ENCODE measurements at regions not wholly inside any gene's neighbourhood (a gene's known extent, or its start where the extent isn't known, plus 50 kb on each side); places are given as distances from the start of the nearest gene placed in this dataset.

DNA sequence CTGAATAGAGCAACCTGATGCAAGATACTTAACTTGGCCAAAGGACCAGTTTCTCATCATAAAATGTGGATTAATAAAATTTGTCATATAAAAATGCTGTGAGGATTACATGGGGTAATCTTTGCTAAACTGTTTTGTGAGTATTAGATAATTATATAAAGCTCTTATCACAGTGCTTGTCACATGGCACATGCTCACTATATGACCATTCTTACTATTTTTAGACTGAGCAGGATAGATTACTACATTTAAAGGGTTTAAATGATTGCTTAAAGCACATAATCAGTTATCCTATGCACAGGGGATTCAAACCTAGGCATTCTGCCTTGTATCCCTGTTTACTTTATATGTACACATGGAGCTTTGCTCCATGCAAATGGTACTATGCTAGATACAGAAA is 82.9 kb upstream of the COL24A1 start (continued):
- no peak for TF ChIP-seq BCL11A (IDR thresholded peaks at IDR 0.05; ENCODE audit: low read depth, low read length)
- TF ChIP-seq ESRRA (IDR thresholded peaks at IDR 0.05; ENCODE audit: low read length): no peak

DNA sequence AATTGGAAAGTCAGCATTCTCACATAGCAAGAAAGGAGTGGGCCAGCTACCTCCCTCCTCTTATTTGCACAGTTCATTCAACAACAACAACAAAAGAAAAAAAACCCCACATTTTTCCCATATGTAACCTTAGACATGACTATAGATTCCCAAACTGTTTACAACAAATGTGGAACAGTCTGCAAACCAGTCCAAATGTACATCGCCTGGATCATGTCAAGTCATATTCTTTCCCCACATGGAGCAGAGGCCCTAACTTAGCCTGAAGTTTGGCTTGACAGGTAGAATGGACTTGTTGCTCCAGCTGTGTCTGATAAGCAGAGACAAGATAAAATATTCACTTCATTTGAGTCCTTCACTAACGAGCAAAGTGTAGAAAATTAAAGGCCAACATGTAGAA is 81.7 kb upstream of the COL24A1 start:
- in situ Hi-C loops (cut with MboI): no loop called here
- FAIRE-seq (no peak), ATAC-seq (no peak), DNase-seq (ENCODE audit: low read depth, low spot score) (no peak)
- Histone ChIP-seq H3K79me2 (ENCODE audit: control insufficient read depth, insufficient read depth, low read length) (no peaks in the 10 kb centered on the region), H3K4me2 (ENCODE audit: control insufficient read depth, insufficient read depth) (no peak overlapping the region), H3K4me3 (no peak overlapping the region), H3K4me1 (ENCODE audit: control insufficient read depth, insufficient read depth, low read length) (no peaks in the 10 kb centered on the region), H3K36me3 (ENCODE audit: control insufficient read depth in 2 of 2, insufficient read depth in 2 of 2, low read length in 1 of 2) (no peaks in the 10 kb centered on the region), H3K9ac (ENCODE audit: control insufficient read depth, insufficient read depth, low read length) (no peak overlapping the region), H4K20me1 (ENCODE audit: control insufficient read depth, insufficient read depth) (no peaks in the 10 kb centered on the region), H3K27me3 (replicated peaks in 1 of 2; ENCODE audit: control insufficient read depth in 2 of 2, insufficient read depth in 2 of 2, low read length in 1 of 2) (no peaks in the 10 kb centered on the region), H2AFZ (ENCODE audit: control insufficient read depth, low read depth, low read length) (no peak overlapping the region), H3K27ac (ENCODE audit: control insufficient read depth, insufficient read depth) (no peak overlapping the region), H3K9me3 (replicated peaks; ENCODE audit: control insufficient read depth, insufficient read depth, low read length) (no peaks in the 10 kb centered on the region)
- 41% methylated on average over 2 of the region's 2 CpGs for WGBS (ENCODE audit: insufficient coverage, insufficient replicate concordance, low lambda C conversion rate, missing lambda C conversion rate)
- intact Hi-C loops (cut with micrococcal nuclease; ENCODE audit: unreplicated experiment): no loop called here
- POLR2A ChIA-PET: no interaction called here
- TF ChIP-seq IKZF2 (IDR thresholded peaks at IDR 0.05): no peak
- TF ChIP-seq EP300 (IDR thresholded peaks at IDR 0.05; ENCODE audit: borderline replicate concordance in 1 of 2, control insufficient read depth in 1 of 2, low read depth in 2 of 2, low read length in 2 of 2): no peak
- TF ChIP-seq WRNIP1 (IDR thresholded peaks at IDR 0.05; ENCODE audit: borderline replicate concordance, low read depth, low read length): no peak
- TF ChIP-seq, protein P1, sequence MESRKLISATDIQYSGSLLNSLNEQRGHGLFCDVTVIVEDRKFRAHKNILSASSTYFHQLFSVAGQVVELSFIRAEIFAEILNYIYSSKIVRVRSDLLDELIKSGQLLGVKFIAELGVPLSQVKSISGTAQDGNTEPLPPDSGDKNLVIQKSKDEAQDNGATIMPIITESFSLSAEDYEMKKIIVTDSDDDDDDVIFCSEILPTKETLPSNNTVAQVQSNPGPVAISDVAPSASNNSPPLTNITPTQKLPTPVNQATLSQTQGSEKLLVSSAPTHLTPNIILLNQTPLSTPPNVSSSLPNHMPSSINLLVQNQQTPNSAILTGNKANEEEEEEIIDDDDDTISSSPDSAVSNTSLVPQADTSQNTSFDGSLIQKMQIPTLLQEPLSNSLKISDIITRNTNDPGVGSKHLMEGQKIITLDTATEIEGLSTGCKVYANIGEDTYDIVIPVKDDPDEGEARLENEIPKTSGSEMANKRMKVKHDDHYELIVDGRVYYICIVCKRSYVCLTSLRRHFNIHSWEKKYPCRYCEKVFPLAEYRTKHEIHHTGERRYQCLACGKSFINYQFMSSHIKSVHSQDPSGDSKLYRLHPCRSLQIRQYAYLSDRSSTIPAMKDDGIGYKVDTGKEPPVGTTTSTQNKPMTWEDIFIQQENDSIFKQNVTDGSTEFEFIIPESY (IDR thresholded peaks at IDR 0.05): no peak
- TF ChIP-seq MTA3 (IDR thresholded peaks at IDR 0.05; ENCODE audit: borderline replicate concordance, low read length): no peak
- no peak for TF ChIP-seq CREB1 (IDR thresholded peaks at IDR 0.05; ENCODE audit: low read depth)
- TF ChIP-seq ZNF384 (IDR thresholded peaks at IDR 0.05; ENCODE audit: borderline replicate concordance, low read depth, low read length): no peak
- TF ChIP-seq NRF1 (conservative IDR thresholded peaks at IDR 0.05; ENCODE audit: low read depth, low read length): no peak
- no peak for TF ChIP-seq RELA (IDR thresholded peaks at IDR 0.05; ENCODE audit: borderline replicate concordance, partially characterized antibody)
- no peak for TF ChIP-seq POLR2AphosphoS5 (IDR thresholded peaks at IDR 0.05; ENCODE audit: low read length)
- TF ChIP-seq POLR2AphosphoS2 (IDR thresholded peaks at IDR 0.05; ENCODE audit: low read depth, low read length): no peak
- no peak for TF ChIP-seq FOXM1 (IDR thresholded peaks at IDR 0.05; ENCODE audit: low read depth, low read length)
- TF ChIP-seq, protein P2, sequence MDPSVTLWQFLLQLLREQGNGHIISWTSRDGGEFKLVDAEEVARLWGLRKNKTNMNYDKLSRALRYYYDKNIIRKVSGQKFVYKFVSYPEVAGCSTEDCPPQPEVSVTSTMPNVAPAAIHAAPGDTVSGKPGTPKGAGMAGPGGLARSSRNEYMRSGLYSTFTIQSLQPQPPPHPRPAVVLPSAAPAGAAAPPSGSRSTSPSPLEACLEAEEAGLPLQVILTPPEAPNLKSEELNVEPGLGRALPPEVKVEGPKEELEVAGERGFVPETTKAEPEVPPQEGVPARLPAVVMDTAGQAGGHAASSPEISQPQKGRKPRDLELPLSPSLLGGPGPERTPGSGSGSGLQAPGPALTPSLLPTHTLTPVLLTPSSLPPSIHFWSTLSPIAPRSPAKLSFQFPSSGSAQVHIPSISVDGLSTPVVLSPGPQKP (IDR thresholded peaks at IDR 0.05; ENCODE audit: low read depth, low read length): no peak
- TF ChIP-seq ZBED1 (IDR thresholded peaks at IDR 0.05; ENCODE audit: borderline replicate concordance): no peak
- TF ChIP-seq TCF12 (IDR thresholded peaks at IDR 0.05; ENCODE audit: low read depth, low read length): no peak
- RAD21 ChIA-PET (ENCODE audit: unreplicated experiment): no interaction called here
- CTCF ChIA-PET: no interaction called here
- BruUV-seq (replicated peaks): no TSS peak
- SMC1A ChIA-PET (ENCODE audit: uncharacterized antibody, unreplicated experiment): no interaction called here
